GM10266 (cell line): ENCODE measurements at regions not wholly inside any gene's neighbourhood (a gene's known extent, or its start where the extent isn't known, plus 50 kb on each side); places are given as distances from the start of the nearest gene placed in this dataset.

Experiments used
- DNase-seq: peaks from one replicate; pipeline ENCODE4 v3.0.0; 2012; ENCODE audit errors: extremely low spot score
- CTCF ChIP-seq: IDR thresholded peaks from 2 replicates; pipeline ENCODE4 v1.5.1; 2012; ENCODE audit warnings: mild to moderate bottlenecking, low read depth; ENCODE audit not compliant: control insufficient read depth, insufficient read depth; ENCODE audit errors: missing control alignments

- TF ChIP-seq CTCF: no peak
Observed at GRCh38 chr6:14922706-14923460, 323.0 kb upstream of the JARID2 start.

GRCh38 chr6:14924126-14925024, 321.5 kb upstream of the JARID2 start:
- DNase-seq: no peak
- TF ChIP-seq CTCF: no peak

More at GRCh38 chr6:14922706-14923460, 323.0 kb upstream of the JARID2 start:
- DNase-seq: no peak

GRCh38 chr6:14925025-14925698, 320.7 kb upstream of the JARID2 start:
- no peak for DNase-seq
- TF ChIP-seq CTCF: no peak

- no peak for DNase-seq
Observed at GRCh38 chr6:14925699-14926026, 320.2 kb upstream of the JARID2 start.

DNA sequence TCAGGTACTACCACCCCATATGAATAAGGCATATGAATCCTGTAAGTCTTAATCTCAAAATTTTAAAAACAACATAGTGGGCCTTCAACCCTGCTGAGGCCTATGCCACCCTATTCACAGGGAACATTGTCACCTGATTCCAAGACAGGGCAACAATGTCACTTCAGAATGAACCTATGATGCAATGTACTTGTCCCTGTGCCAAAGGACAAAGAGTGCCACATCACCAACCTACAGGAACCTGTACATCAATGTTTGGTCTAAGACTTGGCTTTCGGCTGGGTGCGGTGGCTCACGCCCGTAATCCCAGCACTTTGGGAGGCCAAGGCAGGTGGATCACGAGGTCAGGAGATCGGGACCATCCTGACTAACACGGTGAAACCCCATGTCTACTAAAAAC, 318.5 kb upstream of the JARID2 start:
- TF ChIP-seq CTCF: no peak
- no peak for DNase-seq

More at GRCh38 chr6:14925699-14926026, 320.2 kb upstream of the JARID2 start:
- TF ChIP-seq CTCF: no peak

- DNase-seq: no peak
Observed at GRCh38 chr6:14929291-14929690, 316.6 kb upstream of the JARID2 start.

More at GRCh38 chr6:14929291-14929690, 316.6 kb upstream of the JARID2 start:
- no peak for TF ChIP-seq CTCF
